ENCODE measurements at regions not wholly inside any gene's neighbourhood (a gene's known extent, or its start where the extent isn't known, plus 50 kb on each side); places are given as distances from the start of the nearest gene placed in this dataset.
"Not testable (repeated sequence)": the region's sequence is repeated elsewhere in the genome, so short reads cannot be mapped to it uniquely, and the experiment has no call there.

DNA sequence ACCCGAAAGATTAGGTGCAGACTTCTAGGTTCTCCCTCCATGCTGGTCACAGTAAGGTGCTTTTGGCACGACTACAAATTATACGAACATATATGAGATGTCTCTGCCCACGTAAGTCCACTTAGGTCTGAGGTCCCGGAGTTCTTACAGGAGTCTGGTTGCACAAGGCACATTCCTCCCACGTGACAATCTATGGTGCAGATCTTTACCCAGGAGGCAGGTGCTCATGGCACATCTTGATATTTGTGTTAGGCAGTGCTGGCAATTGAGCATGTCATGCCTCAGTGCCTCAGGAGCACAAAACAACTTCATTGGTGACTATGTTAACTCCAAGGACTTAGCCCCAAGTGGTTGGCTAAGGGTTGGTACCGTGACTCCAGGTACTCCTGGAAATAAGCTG, 92.0 kb upstream of the AMN1 start:
- no peak for DNase-seq (ENCODE audit: low spot score)

DNA sequence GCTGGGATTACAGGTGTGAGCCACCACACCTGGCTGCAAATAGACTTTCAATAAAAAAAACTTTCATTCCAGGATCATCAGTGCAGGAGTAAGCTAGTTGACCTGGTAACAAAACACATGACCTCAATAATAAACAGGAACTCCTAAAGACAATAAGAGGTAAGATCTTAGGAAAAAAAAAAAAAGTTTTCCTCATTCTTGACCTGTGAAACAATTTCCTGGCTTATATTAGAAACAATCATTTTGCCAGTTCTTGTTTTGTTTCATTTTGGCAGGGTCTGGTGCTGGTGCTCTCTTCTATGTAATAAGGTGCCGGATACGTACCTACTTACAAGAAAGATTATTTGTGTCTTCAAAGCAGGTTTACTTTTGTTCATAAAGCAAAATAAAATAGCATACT, 90.6 kb upstream of the AMN1 start:
- no peak for DNase-seq (ENCODE audit: low spot score)

DNA sequence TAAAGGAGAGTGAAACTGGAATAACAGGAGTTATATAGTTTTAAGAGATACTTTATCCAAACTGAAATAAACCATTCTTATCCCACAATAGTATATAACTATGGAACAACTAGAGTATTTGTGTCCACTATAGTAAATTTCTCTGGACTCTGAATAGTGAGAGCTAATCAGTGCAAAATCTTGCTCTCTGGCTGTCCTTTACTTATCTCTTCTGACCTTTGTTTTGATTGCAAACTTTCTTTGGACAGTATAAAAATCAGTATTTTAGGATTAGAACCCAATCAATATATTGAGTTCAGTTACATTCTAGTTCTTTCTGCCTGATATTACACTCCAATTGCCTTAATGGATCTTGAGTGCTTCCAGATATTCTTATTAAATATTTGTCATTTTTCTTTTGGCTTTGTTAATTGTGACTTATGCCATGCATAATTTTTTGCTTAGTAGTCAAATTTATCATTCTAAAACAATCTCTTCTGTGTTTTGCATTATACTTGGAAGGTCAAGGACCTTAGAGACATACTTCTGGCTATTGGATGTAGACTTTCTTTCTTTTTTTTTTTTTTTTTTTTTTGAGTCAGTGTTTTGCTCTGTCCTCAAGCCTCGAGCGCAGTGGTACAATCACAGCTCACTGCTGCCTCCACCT, 89.9 kb upstream of the AMN1 start:
- DNase-seq (ENCODE audit: low spot score), result no peak

DNA sequence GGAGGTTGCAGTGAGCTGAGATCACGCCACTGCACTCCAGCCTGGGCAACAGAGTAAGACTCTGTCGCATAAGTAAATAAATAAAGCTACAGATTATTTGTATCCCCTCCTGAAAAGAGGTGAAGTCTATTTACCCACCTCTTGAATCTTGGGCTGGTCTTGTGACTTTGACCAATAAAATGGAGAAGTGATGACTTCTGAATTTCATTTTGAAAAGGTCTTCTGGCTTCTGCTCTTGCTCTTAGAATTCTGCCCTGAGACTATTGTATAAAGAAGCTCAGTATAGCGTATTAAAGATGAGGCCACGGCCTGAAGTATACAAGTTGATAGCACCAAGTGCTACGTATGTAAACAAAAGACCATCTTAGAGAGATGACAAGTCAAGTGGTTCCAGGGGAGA, 88.3 kb upstream of the AMN1 start:
- DNase-seq (ENCODE audit: low spot score), result no peak

DNA sequence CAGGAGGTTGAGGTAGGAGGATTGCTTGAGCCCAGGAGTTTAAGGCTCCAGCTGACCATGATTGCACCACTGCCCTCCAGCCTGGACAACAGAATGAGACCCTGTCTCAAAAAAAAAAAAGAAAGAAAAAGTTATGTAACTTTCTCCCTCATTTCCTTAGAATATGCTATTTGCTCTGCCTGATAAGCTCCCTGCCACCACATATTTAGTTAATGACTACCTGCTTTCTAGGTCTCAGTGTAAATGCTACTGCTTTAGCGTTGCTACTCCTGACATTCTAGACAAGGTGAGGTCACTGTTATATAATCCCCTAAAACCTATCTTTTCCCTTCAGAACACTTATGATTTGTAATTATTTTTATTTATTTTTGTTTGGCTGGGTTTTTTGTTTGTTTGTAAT, 86.3 kb upstream of the AMN1 start:
- DNase-seq (ENCODE audit: low spot score), result no peak

DNA sequence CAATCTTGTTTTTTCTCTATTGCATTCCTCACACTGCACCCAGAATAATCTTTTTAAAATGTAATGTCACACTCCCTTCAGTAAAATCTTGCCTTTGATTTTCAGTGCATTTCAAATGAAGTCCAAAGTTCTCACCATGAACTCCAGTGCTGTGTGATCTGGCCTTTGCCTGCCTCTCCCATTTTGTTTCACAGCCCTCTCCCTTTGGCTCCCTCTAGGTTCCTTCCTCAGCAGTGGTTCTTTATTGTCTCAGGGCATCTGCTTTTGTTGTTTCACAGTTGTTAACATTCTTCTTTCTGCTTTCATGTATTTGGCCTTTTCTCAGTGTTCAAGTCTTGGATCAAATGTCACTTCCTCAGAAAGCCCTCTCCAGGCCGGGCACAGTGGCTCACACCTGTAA, 84.5 kb upstream of the AMN1 start:
- no peak for DNase-seq (ENCODE audit: low spot score)

DNA sequence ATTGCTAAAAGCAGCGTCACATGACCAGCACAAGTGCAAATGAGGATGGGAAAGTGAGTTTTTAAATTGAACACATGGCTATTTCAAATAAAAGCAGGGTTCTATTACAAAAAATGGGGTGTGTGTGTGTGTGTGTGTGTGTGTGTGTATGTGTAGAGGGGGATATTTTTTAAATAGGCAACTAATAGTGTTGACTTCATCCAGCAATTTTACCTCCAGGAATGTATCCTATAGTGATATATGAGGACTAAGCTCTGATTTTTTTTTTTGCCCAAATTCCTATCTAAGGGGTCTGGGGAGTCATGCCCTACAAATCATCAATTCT, 78.9 kb upstream of the AMN1 start:
- no peak for DNase-seq (ENCODE audit: low spot score)

GRCh38 chr12:31807081-31807772, 78.4 kb upstream of the AMN1 start:
- not testable (repeated sequence) for DNase-seq (ENCODE audit: low spot score)

- DNase-seq (ENCODE audit: low spot score), result not testable (repeated sequence)
Observed at GRCh38 chr12:31805681-31806080, 76.9 kb upstream of the AMN1 start.

- DNase-seq (ENCODE audit: low spot score), result not testable (repeated sequence)
Observed at GRCh38 chr12:31804707-31805106, 75.9 kb upstream of the AMN1 start.

GRCh38 chr12:31804185-31804504, 75.3 kb upstream of the AMN1 start:
- no peak for DNase-seq (ENCODE audit: low spot score)

DNA sequence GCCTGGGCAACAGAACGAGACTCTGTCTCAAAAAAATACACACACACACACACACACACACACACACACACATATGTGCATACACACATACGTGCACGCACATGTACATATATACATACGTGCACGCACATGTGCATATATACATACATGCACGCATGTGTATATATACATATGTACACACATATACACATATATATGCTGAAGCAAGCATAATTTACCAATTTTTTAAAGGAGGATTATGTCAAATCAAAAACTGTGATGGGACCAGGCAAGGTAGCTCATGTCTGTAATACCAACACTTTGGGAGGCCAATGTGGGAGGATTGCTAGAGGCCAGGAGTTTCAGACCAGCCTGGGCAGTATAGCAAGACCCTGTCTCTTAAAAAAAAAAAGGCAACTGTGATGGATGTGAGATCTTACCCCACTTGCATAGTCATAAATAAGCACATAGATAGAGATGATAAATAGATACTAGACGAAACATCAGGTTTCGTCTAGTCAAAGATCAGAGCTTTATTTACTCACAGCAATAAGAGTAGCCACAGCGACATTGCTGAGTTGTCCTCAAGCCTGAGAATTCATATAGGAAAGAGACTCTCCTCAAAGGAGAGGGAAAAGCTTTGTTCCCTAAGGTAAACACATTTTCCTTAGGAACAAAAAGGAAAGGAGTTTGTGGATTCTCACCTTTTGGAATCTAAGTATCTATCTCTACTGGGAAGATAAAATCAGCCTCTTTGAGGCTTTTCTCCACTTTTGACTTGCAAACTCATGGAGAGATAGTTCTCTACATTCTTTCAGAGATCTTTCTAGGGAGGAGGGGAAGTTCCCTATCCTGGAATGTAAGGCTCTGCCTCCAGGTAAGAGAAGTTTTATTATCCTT, 74.7 kb upstream of the AMN1 start:
- DNase-seq (ENCODE audit: low spot score), result no peak

DNA sequence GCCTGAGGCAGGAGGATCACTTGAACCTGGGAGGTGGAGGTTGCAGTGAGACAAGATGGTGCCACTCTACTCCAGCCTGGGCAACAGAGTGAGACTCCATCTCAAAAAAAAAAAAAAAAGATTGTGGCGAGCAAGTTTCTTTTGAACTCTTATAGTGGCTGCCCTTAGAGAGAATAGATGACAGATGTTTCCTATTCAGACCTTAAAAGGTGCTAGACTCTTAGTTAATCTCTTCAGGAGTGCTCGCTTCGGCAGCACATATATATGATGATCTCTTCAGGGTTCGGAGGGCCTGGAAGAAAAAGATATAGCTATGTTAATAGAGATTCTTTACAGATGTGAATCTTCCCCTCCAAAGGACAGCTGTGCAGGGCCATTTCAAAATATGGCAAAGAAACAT, 73.1 kb upstream of the AMN1 start:
- DNase-seq (ENCODE audit: low spot score), result no peak

GRCh38 chr12:31797230-31797872, 68.5 kb upstream of the AMN1 start:
- no peak for DNase-seq (ENCODE audit: low spot score)

- no peak for DNase-seq (ENCODE audit: low spot score)
Observed at GRCh38 chr12:31796270-31796951, 67.6 kb upstream of the AMN1 start.

- no peak for DNase-seq (ENCODE audit: low spot score)
Observed at GRCh38 chr12:31794745-31795144, 65.9 kb upstream of the AMN1 start.

DNA sequence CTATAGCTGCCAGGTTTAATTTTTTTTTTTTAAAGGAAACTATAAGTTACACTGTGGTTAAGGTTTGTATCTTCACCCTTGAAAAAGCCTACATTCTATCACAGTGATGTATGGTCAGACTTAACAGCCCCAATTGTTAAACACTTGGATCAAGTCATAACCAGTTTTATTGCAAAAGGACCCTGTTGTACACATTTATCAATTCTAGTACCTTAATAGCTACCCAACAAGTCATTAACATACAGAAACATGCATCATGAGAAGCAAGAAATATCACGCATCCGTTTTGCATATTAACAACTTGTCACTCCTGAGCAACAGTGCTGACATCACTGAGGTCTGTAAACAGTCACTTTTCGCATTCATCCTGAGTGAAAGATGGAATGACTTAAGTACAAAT, 62.4 kb upstream of the AMN1 start:
- DNase-seq (ENCODE audit: low spot score), result not testable (repeated sequence)

DNA sequence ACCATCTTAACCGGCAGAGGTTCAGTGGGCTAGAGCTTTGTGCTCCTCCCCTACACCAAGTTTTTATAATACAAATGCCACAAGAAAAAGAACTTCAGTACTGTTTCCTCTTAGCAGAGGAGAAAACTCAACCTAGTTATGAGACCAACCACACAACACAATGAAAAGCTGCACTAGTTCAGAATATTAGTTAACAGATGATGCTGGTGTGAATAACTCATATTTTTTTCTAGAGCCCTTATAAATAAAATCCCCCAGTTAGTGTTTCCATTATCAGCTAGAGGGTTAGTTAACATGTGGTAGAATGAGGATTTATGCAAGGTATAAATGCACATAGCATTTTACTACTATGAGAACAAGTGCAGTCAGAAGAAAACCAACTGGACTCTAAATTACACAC, 61.9 kb upstream of the AMN1 start:
- DNase-seq (ENCODE audit: low spot score), result no peak

DNA sequence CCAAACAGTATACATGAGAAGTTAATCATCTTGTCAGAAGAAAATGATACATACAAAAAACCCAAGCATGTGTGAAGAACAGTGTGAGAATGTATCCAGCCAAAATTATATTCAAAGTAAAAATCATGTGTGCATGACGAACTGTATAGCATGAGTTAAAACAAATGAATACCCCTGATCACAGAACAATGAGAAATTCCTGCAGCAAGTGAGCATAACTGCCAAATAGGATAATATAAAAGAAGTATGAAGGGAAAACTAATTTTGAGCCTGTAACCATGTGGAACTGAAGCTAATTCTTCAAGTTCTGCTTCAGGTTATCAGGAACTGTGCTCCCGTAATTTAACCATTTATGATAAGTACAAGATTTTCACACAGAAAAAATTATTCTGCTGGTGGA, 56.5 kb upstream of the AMN1 start:
- DNase-seq (ENCODE audit: low spot score), result no peak

GRCh38 chr12:31783996-31784645, 55.3 kb upstream of the AMN1 start:
- DNase-seq (ENCODE audit: low spot score), result no peak

GRCh38 chr12:31783556-31783955, 54.7 kb upstream of the AMN1 start:
- DNase-seq (ENCODE audit: low spot score), result no peak
